ENCODE measurements at regions not wholly inside any gene's neighbourhood (a gene's known extent, or its start where the extent isn't known, plus 50 kb on each side); places are given as distances from the start of the nearest gene placed in this dataset.

GRCh38 chr4:77493120-77493752, 112.4 kb upstream of the CXCL13 start (continued):
- TF ChIP-seq ZNF280B (CRISPR knock-in tag; IDR thresholded peaks at IDR 0.05; ENCODE audit: borderline replicate concordance): no peak
- no peak for TF ChIP-seq NFKB2 (CRISPR knock-in tag; IDR thresholded peaks at IDR 0.05; ENCODE audit: borderline replicate concordance)
- no peak for TF ChIP-seq MTF1 (CRISPR knock-in tag; IDR thresholded peaks at IDR 0.05)
- TF ChIP-seq DR1 (CRISPR knock-in tag; IDR thresholded peaks at IDR 0.05): no peak
- no peak for TF ChIP-seq NFYB (CRISPR knock-in tag; IDR thresholded peaks at IDR 0.05)
- TF ChIP-seq SIX4 (CRISPR knock-in tag; IDR thresholded peaks at IDR 0.05): no peak
- no peak for TF ChIP-seq ZNF34 (CRISPR knock-in tag; IDR thresholded peaks at IDR 0.05; ENCODE audit: borderline replicate concordance)

GRCh38 chr4:77493829-77494551, 111.6 kb upstream of the CXCL13 start:
- no peaks in the 10 kb centered on the region for H4K20me1 ChIP-seq (ENCODE audit: insufficient read depth, low read length)
- WGBS (ENCODE audit: low lambda C conversion rate): 0% methylated on average over 2 of the region's 2 CpGs
- no TSS peak for BruUV-seq (replicated peaks)
- no peak for DNase-seq (ENCODE audit: low spot score)
- no peak overlapping the region for H2AFZ ChIP-seq (ENCODE audit: low read length)
- no peak for TF ChIP-seq ZNF501 (CRISPR knock-in tag; IDR thresholded peaks at IDR 0.05)
- TF ChIP-seq TOE1 (CRISPR knock-in tag; IDR thresholded peaks at IDR 0.05): no peak
- no peak for TF ChIP-seq HDAC6 (IDR thresholded peaks at IDR 0.05; ENCODE audit: low read depth, low read length)
- no peak for TF ChIP-seq ASH2L (IDR thresholded peaks at IDR 0.05; ENCODE audit: insufficient read length, low read depth, low read length)
- TF ChIP-seq ZNF207 (IDR thresholded peaks at IDR 0.05; ENCODE audit: borderline replicate concordance): no peak
- H3K4me3 ChIP-seq (replicated peaks in 1 of 3; ENCODE audit: insufficient read depth in 1 of 3, low read depth in 2 of 3, low read length in 3 of 3): no peak overlapping the region
- CTCF ChIA-PET (ENCODE audit: low intra/inter-chr PET ratio, low total read pairs): no interaction called here
- POLR2A ChIA-PET: no interaction called here
- in situ Hi-C loops (cut with HindIII; ENCODE audit: extremely low pct_ligation_motif_present, low pct_unique_long_range_greater_than_20kb): no loop called here
- H3K4me2 ChIP-seq (ENCODE audit: low read depth, low read length): no peak overlapping the region
- H3K9me3 ChIP-seq (ENCODE audit: low read length): no peaks in the 10 kb centered on the region
- no peak for FAIRE-seq
- no peak overlapping the region for H3K27ac ChIP-seq (ENCODE audit: extremely low read length, insufficient read depth, low read length)
- H3K27me3 ChIP-seq (ENCODE audit: control insufficient read depth in 1 of 2, insufficient read depth in 2 of 2, low read length in 2 of 2): no peaks in the 10 kb centered on the region
- intact Hi-C loops (cut with micrococcal nuclease; ENCODE audit: unreplicated experiment): no loop called here
- no peaks in the 10 kb centered on the region for H3K79me2 ChIP-seq (ENCODE audit: insufficient read depth, low read length)
- no peak overlapping the region for H3K9ac ChIP-seq (ENCODE audit: insufficient read depth, low read depth, low read length)
- no peaks in the 10 kb centered on the region for H3K36me3 ChIP-seq (replicated peaks in 1 of 2; ENCODE audit: control insufficient read depth in 1 of 2, insufficient read depth in 2 of 2, low read length in 2 of 2)
- ATAC-seq: no peak
- H3K4me1 ChIP-seq (ENCODE audit: insufficient read depth, low read length): no peaks in the 10 kb centered on the region

Data from HepG2 (cell line).